NCI-H2196 (cell line): ENCODE measurements at regions not wholly inside any gene's neighbourhood (a gene's known extent, or its start where the extent isn't known, plus 50 kb on each side); places are given as distances from the start of the nearest gene placed in this dataset.
"Not testable (repeated sequence)": the region's sequence is repeated elsewhere in the genome, so short reads cannot be mapped to it uniquely, and the experiment has no call there.

Experiments used
- DNase-seq: peaks from one replicate; lab custom pipeline; 2025; ENCODE audit not compliant: unreplicated experiment; lab: John Stamatoyannopoulos, UW

DNA sequence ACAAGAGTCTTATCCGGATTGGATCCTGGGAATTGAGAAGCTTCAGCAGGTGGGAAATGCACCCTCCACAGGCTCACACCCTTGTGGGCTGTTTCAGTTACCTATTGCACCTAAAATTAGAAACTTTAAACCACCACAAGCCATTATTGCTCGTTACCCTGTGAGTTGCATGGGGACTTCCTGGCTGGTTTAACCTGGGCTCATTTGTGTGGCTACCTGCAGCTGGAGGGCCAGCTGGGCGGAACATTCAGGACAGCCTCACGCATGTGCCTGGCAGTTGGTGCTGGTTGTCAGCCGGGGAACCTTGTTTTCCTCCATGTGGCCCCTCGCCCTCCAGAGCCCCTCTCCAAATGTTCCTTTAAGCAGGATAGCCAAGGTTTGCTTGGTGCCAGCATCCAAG lies 118.5 kb upstream of the DEFB108B start:
- DNase-seq: not testable (repeated sequence)

DNA sequence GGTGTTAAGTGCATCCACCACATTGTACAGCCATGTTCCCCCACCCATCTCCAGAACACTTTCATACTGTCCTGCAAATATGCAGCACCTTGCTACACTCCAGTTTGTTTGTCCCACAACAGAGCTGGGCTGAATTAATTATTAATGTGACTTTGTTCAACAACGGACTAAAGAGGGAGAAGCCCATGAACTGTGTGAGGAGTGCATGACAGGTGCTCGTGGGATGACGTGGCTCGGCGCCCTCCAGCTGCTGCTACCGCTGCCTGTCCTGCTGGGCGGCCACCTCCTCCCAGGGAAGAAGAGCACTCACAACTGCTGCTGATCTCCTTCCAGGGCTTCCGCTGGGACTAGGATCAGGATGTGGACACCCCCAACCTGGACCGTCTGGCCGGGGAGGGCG lies 111.2 kb upstream of the DEFB108B start:
- not testable (repeated sequence) for DNase-seq

DNA sequence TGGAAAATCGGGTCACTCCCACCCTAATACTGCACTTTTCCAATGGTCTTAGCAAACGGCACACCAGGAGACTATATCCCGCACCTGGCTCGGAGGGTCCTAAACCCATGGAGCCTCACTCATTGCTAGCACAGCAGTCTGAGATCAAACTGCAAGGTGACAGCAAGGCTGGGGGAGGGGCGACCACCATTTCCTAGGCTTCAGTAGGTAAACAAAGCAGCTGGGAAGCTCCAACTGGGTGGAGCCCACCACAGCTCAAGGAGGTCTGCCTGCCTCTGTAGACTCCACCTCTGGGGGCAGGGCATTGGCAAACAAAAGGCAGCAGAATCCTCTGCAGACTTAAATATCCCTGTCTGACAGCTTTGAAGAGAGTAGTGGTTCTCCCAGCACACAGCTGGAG lies 109.0 kb upstream of the DEFB108B start:
- DNase-seq: not testable (repeated sequence)

DNA sequence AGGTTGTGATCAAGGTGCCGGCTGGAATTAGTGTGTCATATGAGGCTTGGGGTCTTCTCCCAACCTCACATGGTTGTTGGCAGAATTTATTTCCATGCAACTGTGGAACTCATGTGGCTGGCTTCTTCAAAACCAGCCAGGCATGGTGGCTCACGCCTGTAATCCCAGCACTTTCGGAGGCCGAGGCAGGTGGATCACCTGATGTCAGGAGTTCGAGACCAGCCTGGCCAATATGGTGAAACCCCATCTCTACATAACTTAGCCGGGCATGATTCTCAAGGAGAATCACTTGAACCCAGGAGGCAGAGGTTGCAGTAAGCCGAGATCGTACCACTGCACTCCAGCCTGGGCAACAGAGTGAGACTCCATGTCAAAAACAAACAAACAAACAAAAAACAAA lies 102.3 kb upstream of the DEFB108B start:
- not testable (repeated sequence) for DNase-seq

DNA sequence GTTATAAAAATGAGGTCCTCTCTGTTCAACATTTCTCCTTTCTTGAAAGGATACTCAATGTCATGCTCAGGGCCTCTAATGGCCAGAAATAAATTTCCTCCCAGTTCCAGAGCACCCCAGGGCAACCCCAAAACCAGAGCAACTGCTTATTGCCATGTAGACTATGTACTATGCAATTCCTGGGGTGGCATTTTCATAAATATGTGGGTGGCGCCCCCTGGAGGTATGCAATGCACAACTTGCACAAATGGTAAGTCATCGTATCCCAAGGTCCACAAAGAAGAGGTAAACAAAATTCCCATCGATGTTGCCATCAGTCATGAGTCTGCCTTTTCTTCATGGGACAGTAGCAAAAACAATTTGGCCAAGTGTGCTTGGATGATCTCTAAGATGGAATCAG lies 98.6 kb upstream of the DEFB108B start:
- not testable (repeated sequence) for DNase-seq

DNA sequence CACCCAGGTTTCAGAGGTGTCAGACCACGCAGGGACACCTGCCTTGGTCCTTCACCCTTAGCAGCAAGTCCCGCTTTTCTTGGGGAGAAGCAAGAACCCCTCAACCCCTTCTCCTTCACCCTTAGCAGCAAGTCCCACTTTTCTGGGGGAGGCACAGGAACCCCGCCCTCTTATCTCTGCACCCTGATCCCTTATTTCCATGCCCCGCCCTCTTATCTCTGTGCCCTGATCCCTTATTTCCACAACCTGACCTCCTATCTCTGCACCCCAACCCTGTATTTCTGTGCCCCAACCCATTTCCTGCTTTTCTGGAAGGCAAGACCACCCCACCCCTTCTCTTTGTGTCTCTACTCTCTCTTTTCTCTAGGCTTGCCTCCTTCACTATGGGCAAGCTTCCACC lies 94.7 kb upstream of the DEFB108B start:
- not testable (repeated sequence) for DNase-seq

DNA sequence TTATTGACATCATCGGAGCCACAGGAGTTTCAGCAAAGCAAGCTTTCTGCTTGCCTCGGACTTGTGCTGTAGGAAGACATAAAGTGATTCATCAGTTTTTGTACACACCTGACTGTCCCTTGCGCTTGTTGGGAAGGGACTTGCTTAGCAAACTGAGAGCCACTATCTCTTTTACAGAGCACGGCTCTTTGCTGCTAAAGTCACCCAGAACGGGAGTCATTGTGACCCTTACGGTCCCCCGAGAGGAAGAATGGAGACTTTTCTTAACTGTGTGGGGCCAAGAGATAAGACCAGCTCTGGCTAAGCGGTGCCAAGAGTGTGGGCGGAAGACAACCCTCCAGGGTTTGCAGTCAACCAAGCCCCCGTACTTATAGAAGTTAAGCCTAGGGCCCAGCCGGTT lies 89.6 kb upstream of the DEFB108B start:
- DNase-seq: not testable (repeated sequence)

DNA sequence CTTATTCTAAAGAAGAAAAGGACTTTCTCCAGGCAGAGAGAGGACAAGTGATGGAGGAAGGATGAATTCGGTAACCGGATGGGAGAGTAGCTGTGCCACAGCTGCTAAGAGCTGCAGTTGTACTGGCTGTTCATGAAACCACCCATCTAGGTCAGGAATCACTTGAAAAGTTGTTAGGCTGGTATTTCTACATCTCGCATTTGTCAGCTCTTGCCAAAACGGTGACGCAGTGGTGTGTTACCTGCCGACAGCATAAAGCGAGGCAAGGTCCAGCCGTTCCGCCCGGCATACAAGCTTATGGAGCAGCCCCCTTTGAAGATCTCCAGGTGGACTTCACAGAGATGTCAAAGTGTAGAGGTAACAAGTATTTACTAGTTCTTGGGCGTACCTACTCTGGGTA lies 87.3 kb upstream of the DEFB108B start:
- not testable (repeated sequence) for DNase-seq

DNA sequence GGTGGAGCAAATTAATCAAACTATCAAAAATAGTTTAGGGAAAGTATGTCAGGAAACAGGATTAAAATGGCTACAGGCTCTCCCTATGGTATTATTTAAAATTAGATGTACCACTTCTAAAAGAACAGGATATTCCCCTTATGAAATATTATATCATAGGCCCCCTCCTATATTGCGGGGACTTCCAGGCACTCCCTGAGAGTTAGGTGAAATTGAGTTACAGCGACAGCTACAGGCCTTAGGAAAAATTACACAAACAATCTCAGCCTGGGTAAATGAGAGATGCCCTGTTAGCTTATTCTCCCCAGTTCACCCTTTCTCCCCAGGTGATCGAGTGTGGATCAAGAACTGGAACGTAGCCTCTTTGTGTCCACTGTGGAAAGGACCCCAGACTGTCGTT lies 86.7 kb upstream of the DEFB108B start:
- not testable (repeated sequence) for DNase-seq

DNA sequence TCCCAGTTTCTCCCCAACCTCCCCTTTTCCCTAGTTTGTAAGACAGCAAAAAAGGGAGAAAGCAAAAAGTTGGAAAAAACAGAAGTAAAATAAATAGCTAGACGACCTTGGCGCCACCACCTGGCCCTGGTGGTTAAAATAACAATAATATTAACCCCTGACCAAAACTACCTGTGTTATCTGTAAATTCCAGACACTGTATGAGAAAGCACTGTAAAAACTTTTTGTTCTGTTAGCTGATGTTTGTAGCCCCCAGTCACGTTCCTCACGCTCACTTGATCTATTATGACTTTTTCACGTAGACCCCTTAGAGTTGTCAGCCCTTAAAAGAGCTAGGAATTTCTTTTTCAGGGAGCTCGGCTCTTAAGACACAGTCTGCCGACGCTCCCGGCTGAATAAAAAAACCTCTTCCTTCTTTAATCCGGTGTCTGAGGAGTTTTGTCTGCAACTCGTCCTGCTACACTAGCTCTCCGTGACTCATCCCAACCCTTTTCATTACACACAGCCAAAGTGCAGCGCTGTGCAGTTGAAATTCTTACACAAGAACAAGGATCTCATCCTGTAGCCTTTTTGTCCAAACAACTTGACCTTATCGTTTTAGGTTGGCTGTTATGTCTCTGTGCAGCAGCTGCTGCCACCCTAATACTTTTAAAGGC lies 83.9 kb upstream of the DEFB108B start:
- not testable (repeated sequence) for DNase-seq

DNA sequence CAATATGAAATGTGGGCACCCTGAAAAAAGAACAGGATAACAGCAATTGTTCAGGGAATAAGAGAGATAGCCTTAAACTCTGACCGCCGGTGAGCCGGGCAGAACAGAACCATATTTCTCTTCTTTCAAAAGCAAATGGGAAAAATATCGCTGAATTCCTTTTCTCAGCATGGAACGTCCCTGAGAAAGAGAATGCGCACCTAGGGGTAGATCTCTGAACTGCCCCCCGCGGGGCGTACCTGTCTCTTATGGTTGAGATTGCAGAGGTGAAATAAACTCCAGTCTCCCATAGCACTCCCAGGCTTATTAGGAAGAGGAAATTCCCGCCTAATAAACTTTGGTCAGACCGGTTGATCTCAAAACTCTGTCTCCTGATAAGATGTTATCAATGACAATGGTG lies 82.1 kb upstream of the DEFB108B start:
- not testable (repeated sequence) for DNase-seq

DNA sequence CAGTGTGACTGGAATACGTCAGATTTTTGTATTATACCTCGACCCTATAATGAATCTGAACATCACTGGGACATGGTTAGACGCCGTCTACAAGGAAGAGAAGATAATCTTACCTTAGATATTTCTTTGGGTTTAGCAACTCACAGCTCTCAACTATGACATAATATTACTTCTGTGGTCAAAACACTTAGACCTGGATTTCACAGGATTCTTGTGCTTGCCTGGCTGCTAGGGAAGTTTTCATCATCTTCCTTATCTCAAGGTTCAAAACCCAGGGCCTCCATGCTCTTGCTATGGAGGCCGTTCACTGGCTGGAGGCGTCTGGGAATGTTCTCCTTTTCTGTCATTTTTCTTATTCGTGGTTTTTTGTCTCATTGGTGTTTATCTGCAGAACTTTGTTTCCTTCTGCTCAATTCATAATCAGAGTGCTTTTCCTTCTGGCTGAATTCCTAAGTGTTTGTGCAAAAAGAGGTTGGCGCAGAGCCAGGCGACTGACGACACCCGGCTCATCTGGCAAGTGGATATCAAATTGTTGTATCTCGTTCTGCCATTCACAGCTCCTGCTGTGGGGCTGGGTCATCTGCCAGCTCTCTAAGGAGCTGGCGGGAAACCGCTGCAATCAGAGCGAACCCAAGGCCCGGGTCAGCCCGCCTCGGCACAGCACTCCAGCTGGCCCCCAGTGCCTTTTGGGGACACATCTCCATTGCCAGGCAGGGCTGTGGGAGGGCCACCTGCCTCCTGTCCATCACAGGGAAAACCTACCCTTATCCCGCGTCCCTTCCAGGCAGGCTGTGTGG lies 68.1 kb upstream of the DEFB108B start:
- DNase-seq: not testable (repeated sequence)

DNA sequence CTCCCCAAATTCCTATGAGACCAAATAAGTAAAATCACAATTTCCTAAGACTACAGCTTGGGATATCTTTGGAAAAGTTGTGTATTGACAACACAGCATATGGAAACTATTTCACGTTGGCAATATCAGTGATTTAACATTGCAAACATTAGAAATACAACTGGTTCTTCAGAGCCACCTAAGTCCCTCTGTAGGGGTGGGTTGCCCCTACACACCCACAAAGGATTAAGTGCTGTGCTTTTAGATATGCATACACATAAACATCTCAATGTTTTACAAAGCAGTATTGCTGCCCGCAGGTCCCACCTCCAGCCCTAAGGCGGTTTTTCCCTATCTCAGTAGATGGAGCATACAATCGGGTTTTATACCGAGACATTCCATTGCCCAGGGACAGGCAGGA lies 66.0 kb upstream of the DEFB108B start:
- DNase-seq: not testable (repeated sequence)

DNA sequence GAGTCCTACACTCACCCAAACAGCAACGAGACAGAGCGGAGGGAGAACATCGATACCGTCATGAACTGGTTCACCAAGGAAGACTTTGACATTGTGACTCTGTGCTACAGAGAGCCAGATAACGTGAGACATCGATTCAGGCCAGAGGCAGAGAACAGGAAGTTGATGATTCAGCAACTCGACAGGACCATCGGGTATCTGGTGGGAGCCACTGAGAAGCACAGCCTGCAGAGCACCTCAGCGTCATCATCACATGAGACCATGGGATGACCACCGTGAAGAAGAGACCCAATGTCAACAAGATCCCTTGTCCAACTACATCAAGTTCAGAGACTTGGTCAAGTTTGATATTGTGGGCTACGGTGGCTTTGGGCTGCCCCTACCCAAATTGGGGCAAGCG lies 60.8 kb upstream of the DEFB108B start:
- not testable (repeated sequence) for DNase-seq

DNA sequence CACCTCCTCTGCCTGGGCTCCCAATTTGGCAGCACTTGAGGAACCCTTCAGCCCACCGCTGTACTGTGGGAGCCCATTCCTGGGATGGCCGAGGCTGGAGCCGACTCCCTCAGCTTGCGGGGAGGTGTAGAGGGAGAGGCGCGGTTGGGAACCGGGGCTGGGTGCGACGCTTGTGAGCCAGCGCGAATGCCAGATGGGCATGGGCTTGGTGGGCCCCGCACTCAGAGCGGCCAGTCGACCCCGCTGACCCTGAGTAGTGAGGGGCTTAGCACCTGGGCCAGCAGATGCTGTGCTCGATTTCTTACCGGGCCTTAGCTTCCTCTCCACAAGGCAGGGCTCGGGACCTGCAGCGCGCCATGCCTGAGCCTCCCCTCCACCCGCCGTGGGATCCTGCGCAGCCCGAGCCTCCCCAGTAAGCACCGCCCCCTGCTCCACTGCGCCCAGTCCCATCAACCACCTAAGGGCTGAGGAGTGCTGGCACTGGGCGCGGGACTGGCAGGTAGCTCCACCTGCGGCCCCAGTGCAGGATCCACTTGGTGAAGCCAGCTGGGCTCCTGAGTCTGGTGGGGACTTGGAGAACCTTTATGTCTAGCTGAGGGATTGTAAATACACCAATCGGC lies 58.3 kb upstream of the DEFB108B start:
- no peak for DNase-seq

DNA sequence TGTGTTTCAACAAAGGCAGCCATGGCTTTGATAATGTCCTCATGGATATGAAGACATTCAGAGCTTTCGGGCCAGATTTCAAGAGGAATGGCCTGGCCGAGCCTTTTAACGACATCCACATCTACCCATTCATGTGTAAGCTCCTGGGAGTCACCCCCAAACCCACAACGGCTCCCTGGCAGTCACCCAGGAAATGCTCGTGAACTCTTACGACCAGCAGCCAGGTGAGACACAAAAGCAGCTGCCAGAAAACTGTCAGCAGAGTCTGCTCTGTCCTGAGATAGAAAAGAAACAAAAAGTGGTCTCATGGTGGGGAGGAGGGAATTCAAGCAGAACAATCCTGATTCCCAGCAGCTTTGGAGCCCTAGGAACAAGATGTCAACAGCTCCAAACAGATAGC lies 52.9 kb upstream of the DEFB108B start:
- not testable (repeated sequence) for DNase-seq

DNA sequence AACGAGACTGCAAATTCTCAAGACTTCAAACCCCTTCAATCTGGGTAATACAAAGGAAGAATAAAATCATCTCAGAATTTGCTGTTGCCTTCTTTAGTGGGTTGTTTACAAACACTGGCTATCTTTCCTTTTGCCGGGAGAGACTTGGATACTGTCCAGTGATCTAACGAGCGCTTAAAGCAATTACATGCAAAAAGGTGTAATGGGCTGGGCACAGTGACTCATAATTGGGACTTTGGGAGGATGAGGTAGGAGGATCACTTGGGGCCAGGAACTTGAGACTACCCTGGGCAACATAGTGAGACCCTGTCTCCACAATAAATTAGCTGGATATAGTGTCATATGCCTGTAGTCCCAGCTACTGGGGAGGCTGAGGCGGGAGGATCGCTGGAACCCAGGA lies 52.2 kb upstream of the DEFB108B start:
- not testable (repeated sequence) for DNase-seq

DNA sequence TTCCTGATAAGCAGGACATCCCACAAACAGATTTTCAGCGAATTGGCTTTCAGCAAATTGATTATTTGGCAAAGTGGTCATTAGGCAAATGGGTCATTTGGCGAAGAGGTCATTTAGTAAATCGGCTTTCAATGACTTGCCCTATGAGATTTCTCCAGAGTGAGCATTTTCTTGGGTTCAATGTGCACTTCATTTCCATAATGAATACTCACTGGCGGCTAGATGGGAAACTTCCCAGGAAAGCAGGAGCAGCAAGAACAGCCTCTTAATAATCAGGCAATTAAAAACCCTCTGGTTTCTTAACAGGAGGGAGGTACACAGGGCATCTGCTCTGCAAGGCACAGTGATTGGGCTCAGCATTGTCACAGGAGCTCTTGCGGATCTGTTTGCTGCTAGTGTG lies 51.5 kb upstream of the DEFB108B start:
- not testable (repeated sequence) for DNase-seq

DNA sequence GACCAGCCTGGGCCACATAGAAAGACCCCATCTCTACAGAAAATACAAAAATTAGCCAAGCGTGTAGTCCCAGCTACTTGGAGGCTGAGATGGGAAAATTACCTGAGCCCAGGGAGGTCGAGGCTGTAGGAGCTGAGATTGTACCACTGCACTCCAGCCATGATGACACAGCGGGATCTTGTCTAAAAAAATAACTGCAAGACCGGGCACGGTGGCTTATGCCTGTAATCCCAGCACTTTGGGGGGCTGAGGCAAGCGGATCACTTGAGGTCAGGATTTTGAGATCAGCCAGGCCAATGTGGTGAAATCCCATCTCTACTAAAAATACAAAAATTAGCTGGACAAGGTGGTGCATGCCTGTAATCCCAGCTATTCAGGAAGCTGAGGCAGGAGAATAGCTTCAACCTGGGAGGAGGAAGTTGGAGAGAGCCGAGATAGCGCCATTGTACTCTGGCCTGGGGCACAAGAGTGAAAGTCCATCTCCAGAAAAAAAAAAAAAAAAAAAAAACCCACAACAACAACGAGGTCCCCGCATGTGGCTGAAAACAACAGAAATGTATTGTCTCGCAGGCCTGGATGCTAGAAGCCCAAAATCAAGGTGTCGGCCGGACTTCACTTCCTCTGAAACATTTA lies 50.7 kb upstream of the DEFB108B start:
- DNase-seq: not testable (repeated sequence)

DNA sequence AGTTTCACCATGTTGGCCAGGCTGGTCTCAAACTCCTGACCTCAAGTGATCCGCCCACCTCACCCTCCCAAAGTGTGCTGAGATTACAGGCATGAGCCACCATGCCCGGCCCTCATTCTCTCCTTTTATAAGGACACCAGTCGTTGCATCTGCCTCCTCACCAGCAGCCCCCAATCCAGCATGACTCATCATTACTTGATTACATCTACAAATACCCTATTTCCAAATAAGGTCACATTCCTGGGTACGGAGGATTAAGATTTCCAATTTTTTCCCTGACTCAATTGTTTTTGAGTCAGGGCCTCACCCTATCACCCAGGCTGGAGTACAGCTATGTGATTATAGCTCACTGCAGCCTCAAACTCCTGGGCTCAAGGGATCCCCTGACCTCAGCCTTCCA lies 49.8 kb upstream of the DEFB108B start:
- DNase-seq: not testable (repeated sequence)
